Renal cortical epithelial cell (primary cell): ENCODE measurements at regions not wholly inside any gene's neighbourhood (a gene's known extent, or its start where the extent isn't known, plus 50 kb on each side); places are given as distances from the start of the nearest gene placed in this dataset.
"Not testable (repeated sequence)": the region's sequence is repeated elsewhere in the genome, so short reads cannot be mapped to it uniquely, and the experiment has no call there.

Experiments
- DNase-seq: peaks from one replicate; pipeline ENCODE4 v3.0.0-alpha.2; 2011; ENCODE audit warnings: low read depth

- DNase-seq = no peak
Measured at GRCh38 chr1:239989990-239990389, 101.7 kb upstream of the FMN2 start.

DNA sequence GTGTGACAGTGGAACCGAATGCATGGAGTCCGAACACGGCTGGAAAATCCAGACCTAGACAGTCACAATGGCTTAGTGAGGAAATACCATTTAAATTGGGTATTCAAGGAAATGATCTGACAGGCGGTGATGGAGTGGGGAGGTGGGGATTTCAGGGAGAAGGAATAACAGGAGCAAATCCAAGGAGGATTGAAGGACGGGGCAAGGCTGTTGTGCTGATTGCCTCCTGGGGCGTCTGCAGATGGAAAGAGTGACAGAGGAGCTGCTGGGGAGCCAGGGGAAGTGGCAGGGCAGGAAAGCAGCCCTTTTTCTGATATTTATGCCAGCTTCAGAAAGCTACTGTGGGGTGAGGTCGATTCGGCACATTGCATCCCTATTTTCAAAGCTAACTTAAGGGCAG is 99.1 kb upstream of the FMN2 start:
- not testable (repeated sequence) for DNase-seq

DNA sequence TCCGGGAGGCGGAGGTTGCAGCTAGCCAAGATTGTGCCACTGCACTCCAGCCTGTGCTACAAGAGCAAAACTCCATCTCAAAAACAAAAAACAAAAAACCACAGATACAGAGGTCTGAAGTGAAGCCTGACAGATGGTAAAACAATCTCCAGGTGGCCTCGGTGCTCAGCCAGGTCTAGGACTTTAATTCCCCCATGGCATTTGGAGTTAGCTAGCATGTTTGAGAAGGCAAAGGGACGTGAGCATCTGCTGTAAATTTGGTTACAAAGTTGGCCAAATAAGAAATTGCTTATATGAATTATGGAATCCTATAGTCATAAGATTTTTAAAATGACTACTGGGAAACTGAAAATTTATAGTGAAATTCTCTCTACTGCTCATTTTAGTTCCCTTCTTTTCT is 98.3 kb upstream of the FMN2 start:
- DNase-seq = no peak

- no peak for DNase-seq
Measured at GRCh38 chr1:239995281-239995680, 96.4 kb upstream of the FMN2 start.

GRCh38 chr1:239997160-239997514 is 94.5 kb upstream of the FMN2 start:
- no peak for DNase-seq

DNA sequence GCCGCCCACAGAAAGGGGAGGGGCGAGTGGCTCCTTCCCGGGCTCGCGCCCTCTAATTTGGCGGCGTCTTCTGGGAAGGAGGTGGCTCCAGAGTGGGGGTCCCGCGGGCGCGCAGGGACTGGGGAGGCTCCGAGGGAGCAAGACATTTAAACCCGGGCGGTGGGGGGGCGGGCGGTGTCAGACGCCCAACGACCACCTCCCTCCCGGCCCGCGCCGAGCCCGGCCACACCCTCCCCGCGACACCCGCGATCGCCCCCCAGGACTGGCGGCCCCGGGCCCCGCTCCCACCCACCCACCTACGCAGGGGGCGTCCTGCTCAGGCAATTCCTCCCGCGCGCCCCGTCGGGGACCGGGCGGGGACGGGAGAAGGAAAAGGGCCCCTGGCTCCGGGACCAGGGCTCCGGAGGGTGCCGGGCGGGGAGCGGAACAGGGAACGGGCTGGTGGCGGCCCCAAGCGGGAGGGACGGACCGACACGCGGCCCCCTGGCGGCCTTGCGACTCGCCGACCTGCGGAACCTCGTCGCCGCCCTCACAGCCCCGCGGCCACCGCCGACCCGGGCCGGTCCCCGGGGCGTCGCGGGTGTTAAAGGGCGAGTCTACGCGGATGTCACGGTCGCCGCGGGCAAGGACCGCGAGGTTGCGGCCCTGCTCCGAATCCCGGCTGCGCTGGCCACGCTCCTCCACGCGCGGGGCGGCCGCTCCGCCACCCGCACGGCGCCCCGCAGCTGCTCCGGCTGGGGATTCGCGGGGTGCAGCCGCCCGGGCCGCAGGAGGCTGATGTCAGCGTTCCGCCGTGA is 94.0 kb upstream of the FMN2 start:
- no peak for DNase-seq

- DNase-seq = no peak
Measured at GRCh38 chr1:239998312-239998649, 93.4 kb upstream of the FMN2 start.

GRCh38 chr1:239999170-239999569 is 92.5 kb upstream of the FMN2 start:
- DNase-seq = no peak

DNA sequence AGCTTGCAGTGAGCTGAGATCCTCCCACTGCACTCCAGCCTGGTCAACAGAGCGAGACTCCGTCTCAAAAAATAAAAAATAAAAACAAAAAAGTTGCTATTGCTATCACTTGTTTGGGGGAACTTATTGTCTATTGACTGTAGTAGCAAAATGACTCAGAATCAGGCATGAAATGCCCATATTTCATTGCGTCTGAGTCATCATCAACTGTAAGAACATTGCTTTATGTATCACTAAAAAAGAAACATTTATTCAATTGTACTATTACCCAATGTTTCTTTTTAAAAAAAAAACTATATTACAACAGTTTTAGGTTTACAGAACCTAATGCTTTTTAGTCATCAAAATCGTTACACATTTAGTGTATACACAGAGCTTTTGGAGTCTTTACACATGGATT is 91.0 kb upstream of the FMN2 start:
- DNase-seq = no peak

DNA sequence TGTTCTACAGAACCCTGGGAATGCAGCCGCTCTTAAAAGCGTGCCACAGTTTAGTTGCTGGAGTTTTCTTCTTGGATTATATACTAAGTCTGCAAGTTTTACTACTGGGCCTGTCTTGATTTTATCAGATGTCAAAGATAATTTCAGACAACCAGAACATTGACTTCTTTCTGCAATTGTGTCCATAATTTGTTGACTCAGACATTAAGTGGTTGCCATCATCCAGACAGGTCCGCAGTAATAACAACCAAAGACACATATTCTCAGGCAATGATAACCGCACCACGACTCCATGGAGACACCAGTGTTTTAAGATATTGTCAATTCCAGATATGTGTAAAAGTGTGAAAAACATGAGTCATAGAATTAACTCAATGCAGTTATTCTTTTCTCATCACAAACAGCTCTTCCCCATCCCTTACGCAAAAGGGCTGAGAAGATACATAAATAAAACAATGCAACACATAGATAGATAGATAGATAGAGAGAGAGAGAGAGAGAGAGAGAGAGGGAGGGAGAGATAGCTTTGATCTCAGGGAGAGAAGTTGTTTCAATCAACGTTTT is 90.4 kb upstream of the FMN2 start:
- no peak for DNase-seq

DNA sequence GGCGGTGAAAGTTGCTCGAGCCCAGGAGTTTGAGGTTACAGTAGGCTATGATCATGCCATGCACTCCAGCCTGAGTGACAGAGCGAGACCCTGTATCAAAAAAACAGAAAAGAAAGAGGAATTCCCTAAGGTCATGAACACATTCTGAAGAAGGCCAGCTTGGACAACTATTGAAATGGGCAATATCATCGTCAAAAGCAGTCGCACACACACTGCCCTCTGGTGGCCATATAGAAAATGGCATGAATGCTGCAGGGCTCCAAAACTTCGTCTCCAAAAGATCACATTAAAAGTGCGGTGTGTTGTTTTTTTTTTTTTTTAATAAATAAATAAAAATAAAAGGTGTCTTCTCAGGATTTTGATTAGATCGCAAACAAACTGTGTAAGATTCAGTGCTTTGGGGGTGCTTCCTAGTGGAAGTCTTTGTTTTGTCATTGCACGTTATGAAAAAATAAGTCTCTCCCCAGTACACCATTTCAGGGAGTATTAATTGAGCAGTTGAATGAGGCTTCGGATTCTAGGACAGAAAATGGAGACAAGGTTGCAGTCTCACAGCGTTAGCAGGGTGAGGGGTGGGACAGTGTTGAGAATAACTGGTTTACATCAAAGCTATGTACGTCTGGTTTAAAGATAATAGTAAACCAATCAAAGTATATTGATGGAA is 87.5 kb upstream of the FMN2 start:
- DNase-seq = no peak

DNA sequence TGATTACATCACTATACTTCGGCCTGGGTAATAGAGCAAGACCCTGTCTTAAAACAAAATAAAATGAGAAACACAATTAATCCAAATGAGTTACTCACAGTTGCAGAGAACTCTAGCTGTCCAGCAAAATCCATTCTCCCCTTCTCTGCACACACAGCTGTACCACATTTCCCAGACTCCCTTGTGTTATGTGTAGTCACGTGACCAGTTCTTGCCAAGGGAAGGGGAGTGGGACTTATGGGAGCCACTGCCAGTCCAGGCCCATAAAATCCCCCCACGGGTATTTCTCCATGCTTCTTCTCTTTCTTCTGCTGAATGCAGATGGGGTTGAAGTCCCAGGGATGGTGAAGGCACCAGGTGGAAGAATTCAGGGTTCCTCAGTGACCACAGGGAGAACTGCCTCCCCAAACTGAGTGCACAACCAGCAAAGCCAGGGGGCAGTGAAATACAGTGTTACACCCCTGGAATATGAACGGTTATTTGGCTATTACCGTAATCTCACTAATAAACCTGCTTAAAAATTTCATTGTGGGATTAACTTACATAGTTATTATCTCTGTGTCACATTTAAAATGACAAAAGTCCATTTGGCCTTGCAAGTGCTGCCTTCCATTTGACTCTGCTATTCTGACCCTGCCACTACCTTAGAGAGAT is 85.6 kb upstream of the FMN2 start:
- no peak for DNase-seq

GRCh38 chr1:240008298-240008697 is 83.4 kb upstream of the FMN2 start:
- no peak for DNase-seq

GRCh38 chr1:240014051-240014450 is 77.6 kb upstream of the FMN2 start:
- DNase-seq = no peak

DNA sequence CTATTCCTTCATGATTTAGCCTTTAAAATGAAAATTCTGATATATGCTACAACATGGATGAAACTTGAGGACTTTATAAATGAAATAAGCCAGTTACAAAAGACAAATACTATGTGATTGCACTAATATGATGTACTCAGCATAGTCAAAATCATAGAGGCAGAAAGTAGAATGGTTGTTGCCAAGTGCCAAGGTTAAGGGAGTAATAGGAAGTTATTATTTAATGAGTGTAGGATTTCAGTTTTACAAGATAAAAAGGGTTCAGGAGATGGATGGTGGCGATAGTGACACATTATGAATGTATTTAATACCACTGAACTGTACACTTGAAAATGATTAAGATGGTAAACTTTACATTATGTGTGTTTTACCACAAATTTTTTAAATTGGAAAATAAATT is 73.1 kb upstream of the FMN2 start:
- DNase-seq = no peak

- no peak for DNase-seq
Measured at GRCh38 chr1:240019524-240019923, 72.2 kb upstream of the FMN2 start.

- no peak for DNase-seq
Measured at GRCh38 chr1:240020871-240021270, 70.8 kb upstream of the FMN2 start.

GRCh38 chr1:240021709-240022108 is 70.0 kb upstream of the FMN2 start:
- no peak for DNase-seq

GRCh38 chr1:240027059-240027462 is 64.6 kb upstream of the FMN2 start:
- DNase-seq = peak; percentile 45

GRCh38 chr1:240029418-240029817 is 62.3 kb upstream of the FMN2 start:
- DNase-seq = no peak

DNA sequence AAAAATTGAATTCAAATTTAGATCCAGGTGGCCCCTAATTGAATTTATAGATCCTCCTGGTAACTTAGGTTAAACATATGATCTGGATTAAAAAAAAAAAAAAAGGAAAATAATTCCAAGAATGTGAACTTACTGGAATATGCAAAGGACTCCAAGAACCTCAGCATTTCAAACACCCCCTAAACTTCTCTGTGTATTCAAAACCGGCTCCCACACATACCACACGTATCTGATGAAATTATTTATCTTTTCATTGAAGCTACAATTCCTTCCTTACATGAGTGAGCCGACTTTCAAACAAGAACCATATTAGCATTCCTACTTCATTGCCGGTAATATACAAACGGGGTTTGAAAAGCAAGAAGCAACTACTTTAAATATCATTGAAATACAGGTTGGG is 61.4 kb upstream of the FMN2 start:
- DNase-seq = peak; percentile 43

DNA sequence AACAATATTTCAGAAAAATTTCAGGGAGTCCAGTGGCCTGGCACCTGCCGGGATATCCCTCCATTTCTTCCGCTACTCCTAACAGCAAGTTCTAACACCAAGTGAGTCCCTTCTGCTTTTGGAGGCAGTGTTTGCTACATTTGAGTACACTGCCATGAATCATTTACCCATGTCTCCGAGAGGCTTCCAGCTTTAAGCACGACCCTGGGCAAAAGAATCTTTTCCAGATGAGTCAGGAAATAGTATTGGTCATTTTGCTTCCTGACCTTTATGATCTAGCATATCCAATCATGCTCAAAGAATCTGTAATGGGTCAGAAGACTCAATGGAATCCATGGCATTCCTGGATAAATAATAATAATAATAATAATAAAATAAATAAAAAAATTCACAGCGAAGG is 60.7 kb upstream of the FMN2 start:
- peak; percentile 99 for DNase-seq

DNA sequence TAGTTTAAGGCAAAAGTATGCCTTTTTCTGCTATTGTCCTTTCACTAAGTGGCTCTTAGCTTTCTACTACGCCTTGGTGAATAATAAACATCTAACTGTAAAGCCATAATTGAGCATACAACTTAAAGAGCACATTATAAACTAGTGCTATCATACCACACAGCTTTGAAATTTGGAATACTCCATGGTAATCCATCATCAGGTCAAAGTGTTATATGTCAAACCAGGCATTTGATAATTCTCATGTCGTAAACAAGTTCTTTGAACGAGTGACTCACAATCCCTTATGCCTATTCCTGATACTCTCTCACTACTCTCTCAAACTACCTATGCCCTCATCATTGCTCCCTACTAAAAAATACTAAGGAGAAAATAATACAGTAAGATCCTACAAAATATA is 60.3 kb upstream of the FMN2 start:
- peak; percentile 81 for DNase-seq
